CD4-positive, CD25-positive, alpha-beta regulatory T cell (primary cell): ENCODE measurements at regions not wholly inside any gene's neighbourhood (a gene's known extent, or its start where the extent isn't known, plus 50 kb on each side); places are given as distances from the start of the nearest gene placed in this dataset.
"Not testable (repeated sequence)": the region's sequence is repeated elsewhere in the genome, so short reads cannot be mapped to it uniquely, and the experiment has no call there.

Source experiments
- ATAC-seq, 2 donors: fragments of 150-1000 bp; cut with Tn5 transposase; one replicate each; pipeline ENCODE4 v1.10.0; 2021; ENCODE audit warnings: low read depth in 2 of 2, moderate number of reproducible peaks in 2 of 2, moderate library complexity in 1 of 2
- DNase-seq, 3 donors: peaks; one replicate each; pipeline versions ENCODE4 v3.0.0 to v3.0.0-alpha.2; 2012 to 2022; ENCODE audit warnings: mixed read lengths in 1 of 3
- H3K27ac ChIP-seq: one replicate; pipeline ENCODE4 v1.7.0; 2013; ENCODE audit warnings: mild to moderate bottlenecking, low read length; ENCODE audit not compliant: insufficient read depth, poor library complexity, severe bottlenecking
- H3K27me3 ChIP-seq: one replicate; pipeline ENCODE4 v1.7.0; 2013; ENCODE audit warnings: low read length; ENCODE audit not compliant: control insufficient read depth, insufficient read depth
- H3K36me3 ChIP-seq: one replicate; pipeline ENCODE4 v1.7.0; 2013; ENCODE audit warnings: mild to moderate bottlenecking, low read length, moderate library complexity; ENCODE audit not compliant: control insufficient read depth, insufficient read depth
- H3K4me1 ChIP-seq: 2 replicates; pipeline ENCODE4 v1.7.0; 2013; ENCODE audit warnings: mild to moderate bottlenecking, low read length; ENCODE audit not compliant: insufficient read depth, control insufficient read depth, poor library complexity, severe bottlenecking
- H3K4me3 ChIP-seq: one replicate; pipeline ENCODE4 v1.7.0; 2013; ENCODE audit warnings: low read depth, mild to moderate bottlenecking, low read length, moderate library complexity
- H3K9me3 ChIP-seq, 2 experiments: 1 replicate in 1 of 2; 2 replicates in 1 of 2; pipeline ENCODE4 v1.7.0; 2013; ENCODE audit warnings: low read length in 2 of 2, mild to moderate bottlenecking in 1 of 2, moderate library complexity in 1 of 2; ENCODE audit not compliant: control insufficient read depth in 2 of 2
- H3K27ac Mint-ChIP-seq, 3 donors: one replicate each; pipeline ENCODE4 v1.8.0; 2020 to 2022; ENCODE audit warnings: mild to moderate bottlenecking in 3 of 3, mixed read lengths in 3 of 3, moderate library complexity in 2 of 3
- H3K27me3 Mint-ChIP-seq: one replicate; pipeline ENCODE4 v1.8.0; 2022; ENCODE audit warnings: mild to moderate bottlenecking, mixed read lengths
- H3K36me3 Mint-ChIP-seq: one replicate; pipeline ENCODE4 v1.8.0; 2020; ENCODE audit warnings: mixed read lengths
- H3K4me1 Mint-ChIP-seq, 4 donors: one replicate each; pipeline ENCODE4 v1.8.0; 2020 to 2022; ENCODE audit warnings: mixed read lengths in 4 of 4, mild to moderate bottlenecking in 1 of 4
- H3K4me3 Mint-ChIP-seq, 4 donors: one replicate each; pipeline ENCODE4 v1.8.0; 2020 to 2022; ENCODE audit warnings: mild to moderate bottlenecking in 4 of 4, mixed read lengths in 4 of 4, moderate library complexity in 3 of 4
- H3K9me3 Mint-ChIP-seq, 7 donors: one replicate each; pipeline ENCODE4 v1.8.0; 2020 to 2022; ENCODE audit warnings: mixed read lengths in 7 of 7, mild to moderate bottlenecking in 3 of 7, moderate library complexity in 2 of 7

DNA sequence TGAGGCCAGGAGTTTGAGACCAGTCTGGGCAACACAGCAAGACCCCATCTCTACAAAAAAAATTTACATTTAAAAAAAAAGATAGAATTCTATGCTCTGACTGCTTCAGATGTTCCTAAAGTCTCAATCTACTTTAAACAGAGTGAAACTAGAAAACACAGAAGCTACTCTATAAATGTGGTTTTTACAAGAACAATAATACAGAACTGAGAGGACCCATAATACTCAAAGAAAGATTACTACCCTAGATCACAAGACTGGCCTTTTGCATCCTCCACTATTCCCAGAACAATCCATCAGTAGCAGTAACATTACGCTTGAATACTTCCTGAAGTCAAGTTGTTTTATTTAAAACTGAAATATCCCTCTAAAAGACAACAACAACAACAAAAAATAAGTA, 119.4 kb downstream of the ZFAND4 start:
- no peaks in the 10 kb centered on the region for H3K27me3 ChIP-seq
- Mint-ChIP-seq H3K9me3 (no peaks in the 10 kb centered on the region), H3K4me1 (peaks cover 17 to 45% (median 38%) of the 10 kb centered on the region in 4 donors), H3K27me3 (no peaks in the 10 kb centered on the region), H3K27ac (no peak overlapping the region), H3K36me3 (peaks cover 23% of the 10 kb centered on the region), H3K4me3 (no peak overlapping the region)
- no peak for ATAC-seq
- H3K4me1 ChIP-seq = peaks cover 15% of the 10 kb centered on the region
- H3K9me3 ChIP-seq = no peaks in the 10 kb centered on the region
- peaks cover 14% of the 10 kb centered on the region for H3K36me3 ChIP-seq
- no peak for DNase-seq
- H3K27ac ChIP-seq = no peak overlapping the region
- no peak overlapping the region for H3K4me3 ChIP-seq

DNA sequence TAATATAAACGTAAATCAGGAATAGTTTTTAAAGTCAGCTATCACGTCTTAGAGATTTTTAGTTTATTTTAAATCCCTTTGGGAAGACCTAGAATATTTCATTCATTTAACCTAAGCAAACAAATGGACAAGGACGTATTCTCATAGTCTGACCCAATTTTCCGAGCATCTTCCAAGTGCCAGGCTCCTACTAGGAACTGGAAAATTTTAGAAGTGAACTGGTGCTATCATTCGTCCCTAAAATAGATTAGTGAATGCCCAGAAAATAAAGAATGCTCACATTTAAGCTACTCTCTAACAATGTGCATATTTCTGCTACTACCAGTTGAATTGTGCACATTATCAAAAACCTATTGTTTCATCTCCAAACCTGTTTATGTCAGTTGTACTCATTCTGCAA, 120.1 kb downstream of the ZFAND4 start:
- Mint-ChIP-seq H3K4me1 (peaks cover 12 to 41% (median 36%) of the 10 kb centered on the region in 4 donors), H3K27me3 (no peaks in the 10 kb centered on the region), H3K9me3 (no peaks in the 10 kb centered on the region), H3K36me3 (peaks cover 23% of the 10 kb centered on the region), H3K4me3 (no peak overlapping the region), H3K27ac (no peak overlapping the region)
- Histone ChIP-seq H3K9me3 (no peaks in the 10 kb centered on the region), H3K4me1 (peaks cover 8% of the 10 kb centered on the region), H3K36me3 (peaks cover 14% of the 10 kb centered on the region), H3K27ac (no peak overlapping the region), H3K27me3 (no peaks in the 10 kb centered on the region), H3K4me3 (no peak overlapping the region)
- DNase-seq (no peak), ATAC-seq (no peak)

- Mint-ChIP-seq H3K4me3 (no peak overlapping the region), H3K4me1 (peaks cover 4 to 29% (median 26%) of the 10 kb centered on the region in 4 donors), H3K27me3 (no peaks in the 10 kb centered on the region), H3K27ac (peak overlapping the region in 1 of 3 donors; percentile 20), H3K9me3 (no peaks in the 10 kb centered on the region), H3K36me3 (peaks cover 23% of the 10 kb centered on the region)
- no peaks in the 10 kb centered on the region for H3K4me1 ChIP-seq
- ATAC-seq = no peak
- peaks cover 14% of the 10 kb centered on the region for H3K36me3 ChIP-seq
- no peaks in the 10 kb centered on the region for H3K9me3 ChIP-seq
- no peak overlapping the region for H3K27ac ChIP-seq
- DNase-seq = no peak
- H3K4me3 ChIP-seq = no peak overlapping the region
- no peaks in the 10 kb centered on the region for H3K27me3 ChIP-seq
These were observed 121.4 kb downstream of the ZFAND4 start for GRCh38 chr10:45550903-45551786.

DNA sequence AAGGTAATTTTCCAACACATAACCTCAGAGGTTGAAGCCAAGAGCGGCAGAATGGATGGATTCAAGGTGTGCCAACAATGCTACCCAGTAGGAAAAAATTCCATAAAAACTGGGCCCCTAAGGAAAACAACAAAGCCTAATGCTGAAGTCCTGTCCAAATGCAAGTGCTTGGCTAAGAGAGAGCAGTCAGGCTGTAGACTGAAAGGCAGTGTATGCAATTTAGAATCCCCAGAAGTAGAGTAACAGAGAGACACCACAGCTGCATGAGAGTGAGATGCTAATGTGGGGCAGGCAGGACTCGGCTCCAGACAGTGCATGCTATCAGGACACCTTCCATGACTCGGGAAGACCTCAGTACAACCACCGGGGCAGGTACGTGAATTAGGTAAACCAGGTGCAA, 124.5 kb downstream of the ZFAND4 start:
- no peak overlapping the region for H3K4me3 ChIP-seq
- H3K4me1 ChIP-seq = no peaks in the 10 kb centered on the region
- no peaks in the 10 kb centered on the region for H3K9me3 ChIP-seq
- H3K27ac ChIP-seq = no peak overlapping the region
- no peak for ATAC-seq
- peaks cover 14% of the 10 kb centered on the region for H3K36me3 ChIP-seq
- H3K36me3 Mint-ChIP-seq = peaks cover 23% of the 10 kb centered on the region
- peaks cover 0 to 23% (median 17%) of the 10 kb centered on the region in 4 donors for H3K4me1 Mint-ChIP-seq
- H3K27me3 Mint-ChIP-seq = no peaks in the 10 kb centered on the region
- no peak for DNase-seq
- no peaks in the 10 kb centered on the region for H3K27me3 ChIP-seq
- H3K27ac Mint-ChIP-seq = peak overlapping the region in 1 of 3 donors; percentile 79
- no peaks in the 10 kb centered on the region for H3K9me3 Mint-ChIP-seq
- H3K4me3 Mint-ChIP-seq = no peak overlapping the region

GRCh38 chr10:45547207-45547606, 125.4 kb downstream of the ZFAND4 start:
- H3K4me3 Mint-ChIP-seq = no peak overlapping the region
- H3K36me3 Mint-ChIP-seq = peaks cover 23% of the 10 kb centered on the region
- H3K4me3 ChIP-seq = no peak overlapping the region
- H3K27me3 Mint-ChIP-seq = no peaks in the 10 kb centered on the region
- no peaks in the 10 kb centered on the region for H3K9me3 ChIP-seq
- DNase-seq = no peak
- no peaks in the 10 kb centered on the region for H3K27me3 ChIP-seq
- no peaks in the 10 kb centered on the region for H3K4me1 ChIP-seq
- no peak overlapping the region for H3K27ac ChIP-seq
- peaks cover 0 to 23% (median 20%) of the 10 kb centered on the region in 4 donors for H3K4me1 Mint-ChIP-seq
- ATAC-seq = no peak
- no peak overlapping the region for H3K27ac Mint-ChIP-seq
- peaks cover 14% of the 10 kb centered on the region for H3K36me3 ChIP-seq
- no peaks in the 10 kb centered on the region for H3K9me3 Mint-ChIP-seq

DNA sequence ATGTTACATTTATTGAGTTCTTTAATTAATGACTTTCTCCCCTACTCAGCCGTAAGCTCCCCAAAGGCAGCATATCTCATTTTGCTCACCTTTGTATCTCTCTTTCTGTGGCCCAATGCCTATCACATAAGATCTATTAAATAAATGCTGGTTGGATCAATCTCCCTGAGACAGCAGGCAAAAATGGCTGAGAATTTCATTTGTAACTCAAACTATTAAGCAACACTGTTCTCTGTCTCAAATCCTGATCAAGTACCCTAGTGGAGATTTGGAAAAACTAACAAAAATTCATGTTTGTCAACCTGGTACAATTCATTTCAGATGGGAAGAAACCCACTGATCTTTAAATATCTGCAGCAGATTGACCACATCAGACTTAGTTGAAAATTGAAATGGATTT, 127.4 kb downstream of the ZFAND4 start:
- Mint-ChIP-seq H3K9me3 (no peaks in the 10 kb centered on the region), H3K4me3 (no peak overlapping the region), H3K27ac (no peak overlapping the region), H3K27me3 (no peaks in the 10 kb centered on the region), H3K36me3 (peaks cover 19% of the 10 kb centered on the region), H3K4me1 (peaks cover 0 to 18% (median 14%) of the 10 kb centered on the region in 4 donors)
- Histone ChIP-seq H3K4me3 (no peak overlapping the region), H3K27ac (no peak overlapping the region), H3K36me3 (peaks cover 3% of the 10 kb centered on the region), H3K27me3 (no peaks in the 10 kb centered on the region), H3K9me3 (no peaks in the 10 kb centered on the region), H3K4me1 (no peaks in the 10 kb centered on the region)
- no peak for DNase-seq
- ATAC-seq = no peak

DNA sequence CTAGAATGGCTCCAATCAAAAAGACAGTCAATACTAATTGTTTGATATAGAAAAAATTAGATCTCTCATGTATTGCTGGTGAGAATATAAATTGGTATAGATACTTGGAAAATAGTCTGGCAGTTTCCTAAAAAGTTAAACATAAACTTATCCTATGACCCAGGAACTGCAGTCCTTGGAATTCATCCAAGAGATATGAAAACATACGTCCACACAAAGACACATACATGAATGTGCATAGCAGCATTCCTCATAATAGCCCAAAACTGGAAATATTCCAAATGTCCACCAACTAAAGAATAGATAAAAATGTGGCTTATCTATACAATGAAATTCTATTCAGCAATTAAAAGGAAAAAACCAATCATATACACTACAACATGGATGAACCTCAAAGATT, 128.4 kb downstream of the ZFAND4 start:
- no peak for DNase-seq
- Mint-ChIP-seq H3K4me1 (peaks cover 0 to 22% (median 15%) of the 10 kb centered on the region in 4 donors), H3K36me3 (peaks cover 12% of the 10 kb centered on the region), H3K9me3 (peaks cover 0 to 3% (median 0%) of the 10 kb centered on the region in 7 donors), H3K27ac (no peak overlapping the region), H3K27me3 (no peaks in the 10 kb centered on the region), H3K4me3 (no peak overlapping the region)
- Histone ChIP-seq H3K4me3 (no peak overlapping the region), H3K27me3 (no peaks in the 10 kb centered on the region), H3K9me3 (no peaks in the 10 kb centered on the region), H3K27ac (no peak overlapping the region), H3K4me1 (no peaks in the 10 kb centered on the region), H3K36me3 (peaks cover 3% of the 10 kb centered on the region)
- ATAC-seq = no peak

DNA sequence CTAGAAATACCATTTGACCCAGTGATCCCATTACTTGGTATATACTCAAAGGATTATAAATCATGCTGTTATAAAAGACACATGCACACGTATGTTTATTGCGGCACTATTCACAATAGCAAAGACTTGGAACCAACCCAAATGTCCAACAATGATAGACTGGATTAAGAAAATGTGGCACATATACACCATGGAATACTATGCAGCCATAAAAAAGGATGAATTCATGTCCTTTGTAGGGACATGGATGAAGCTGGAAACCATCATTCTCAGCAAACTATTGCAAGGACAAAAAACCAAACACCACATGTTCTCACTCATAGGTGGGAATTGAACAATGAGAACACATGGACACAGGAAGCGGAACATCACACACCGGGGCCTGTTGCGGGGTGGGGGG, 131.5 kb downstream of the ZFAND4 start:
- DNase-seq, H3K4me3 Mint-ChIP-seq, H3K27ac Mint-ChIP-seq, H3K9me3 ChIP-seq, H3K36me3 ChIP-seq, H3K27me3 ChIP-seq, H3K27me3 Mint-ChIP-seq, H3K9me3 Mint-ChIP-seq, H3K4me3 ChIP-seq, H3K4me1 ChIP-seq, H3K36me3 Mint-ChIP-seq, H3K27ac ChIP-seq, ATAC-seq: not testable (repeated sequence)
- H3K4me1 Mint-ChIP-seq = peaks cover 5 to 23% (median 17%) of the 10 kb centered on the region in 4 donors
